Cardiac muscle cell (in vitro differentiated cells and primary cell): ENCODE measurements at regions not wholly inside any gene's neighbourhood (a gene's known extent, or its start where the extent isn't known, plus 50 kb on each side); places are given as distances from the start of the nearest gene placed in this dataset.

Experiments
- DNase-seq, 2 donors: peaks; one replicate each; pipeline versions ENCODE4 v3.0.0 to v3.0.0-alpha.2; 2010 to 2017; ENCODE audit warnings: low read depth in 1 of 2, low spot score in 1 of 2
- H3K27ac ChIP-seq: fragments of 200-600 bp; sonication (generic); 2 replicates; pipeline ENCODE4 v1.5.1; 2016
- H3K27me3 ChIP-seq: fragments of 200-600 bp; sonication (generic); 2 replicates; pipeline ENCODE4 v1.6.0; 2016; ENCODE audit warnings: control low read depth
- H3K36me3 ChIP-seq: fragments of 200-600 bp; sonication (generic); 2 replicates; pipeline ENCODE4 v1.5.1; 2016; ENCODE audit warnings: control low read depth
- H3K4me1 ChIP-seq: fragments of 200-600 bp; sonication (generic); 2 replicates; pipeline ENCODE4 v1.8.1; 2017; ENCODE audit warnings: low read depth, mild to moderate bottlenecking, mixed run types
- H3K4me3 ChIP-seq: fragments of 200-600 bp; sonication (generic); 2 replicates; pipeline ENCODE4 v1.5.1; 2016; ENCODE audit warnings: mild to moderate bottlenecking
- H3K9me3 ChIP-seq: fragments of 200-600 bp; sonication (generic); 2 replicates; pipeline ENCODE4 v1.5.1; 2017; ENCODE audit warnings: low read depth, mild to moderate bottlenecking, control low read depth
- TF ChIP-seq, protein P1 (sequence below): IDR thresholded peaks from 2 replicates; pipeline ENCODE4 v1.5.1; 2012; ENCODE audit warnings: low read depth, mild to moderate bottlenecking, low read length

DNA sequence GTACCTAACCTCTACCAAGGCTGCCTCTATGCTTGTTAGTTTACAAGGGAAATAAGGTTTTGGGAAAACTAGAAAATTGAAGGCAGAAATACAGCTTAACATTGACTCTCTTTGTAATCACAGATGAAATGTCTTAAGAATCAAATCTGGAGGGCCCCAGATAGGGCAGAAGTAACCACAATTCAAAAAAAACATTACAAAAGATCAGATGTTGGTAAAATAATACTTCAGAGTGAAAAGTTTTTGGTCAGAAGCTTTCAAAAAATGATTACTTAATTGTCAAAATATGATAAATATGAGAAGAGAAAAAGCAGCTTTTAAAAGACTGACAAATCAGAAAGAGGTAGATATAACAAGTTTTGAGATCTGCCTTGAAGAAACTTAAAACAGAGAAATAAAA, 425.1 kb upstream of the NECTIN3 start:
- TF ChIP-seq, protein P1, sequence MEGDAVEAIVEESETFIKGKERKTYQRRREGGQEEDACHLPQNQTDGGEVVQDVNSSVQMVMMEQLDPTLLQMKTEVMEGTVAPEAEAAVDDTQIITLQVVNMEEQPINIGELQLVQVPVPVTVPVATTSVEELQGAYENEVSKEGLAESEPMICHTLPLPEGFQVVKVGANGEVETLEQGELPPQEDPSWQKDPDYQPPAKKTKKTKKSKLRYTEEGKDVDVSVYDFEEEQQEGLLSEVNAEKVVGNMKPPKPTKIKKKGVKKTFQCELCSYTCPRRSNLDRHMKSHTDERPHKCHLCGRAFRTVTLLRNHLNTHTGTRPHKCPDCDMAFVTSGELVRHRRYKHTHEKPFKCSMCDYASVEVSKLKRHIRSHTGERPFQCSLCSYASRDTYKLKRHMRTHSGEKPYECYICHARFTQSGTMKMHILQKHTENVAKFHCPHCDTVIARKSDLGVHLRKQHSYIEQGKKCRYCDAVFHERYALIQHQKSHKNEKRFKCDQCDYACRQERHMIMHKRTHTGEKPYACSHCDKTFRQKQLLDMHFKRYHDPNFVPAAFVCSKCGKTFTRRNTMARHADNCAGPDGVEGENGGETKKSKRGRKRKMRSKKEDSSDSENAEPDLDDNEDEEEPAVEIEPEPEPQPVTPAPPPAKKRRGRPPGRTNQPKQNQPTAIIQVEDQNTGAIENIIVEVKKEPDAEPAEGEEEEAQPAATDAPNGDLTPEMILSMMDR, result no peak
- Histone ChIP-seq H3K36me3 (no peaks in the 10 kb centered on the region), H3K27me3 (no peaks in the 10 kb centered on the region), H3K4me1 (peaks cover 9% of the 10 kb centered on the region), H3K4me3 (no peak overlapping the region), H3K27ac (no peak overlapping the region), H3K9me3 (no peaks in the 10 kb centered on the region)
- no peak for DNase-seq

GRCh38 chr3:110647586-110647985, 424.0 kb upstream of the NECTIN3 start:
- peaks cover 4% of the 10 kb centered on the region for H3K4me1 ChIP-seq

DNA sequence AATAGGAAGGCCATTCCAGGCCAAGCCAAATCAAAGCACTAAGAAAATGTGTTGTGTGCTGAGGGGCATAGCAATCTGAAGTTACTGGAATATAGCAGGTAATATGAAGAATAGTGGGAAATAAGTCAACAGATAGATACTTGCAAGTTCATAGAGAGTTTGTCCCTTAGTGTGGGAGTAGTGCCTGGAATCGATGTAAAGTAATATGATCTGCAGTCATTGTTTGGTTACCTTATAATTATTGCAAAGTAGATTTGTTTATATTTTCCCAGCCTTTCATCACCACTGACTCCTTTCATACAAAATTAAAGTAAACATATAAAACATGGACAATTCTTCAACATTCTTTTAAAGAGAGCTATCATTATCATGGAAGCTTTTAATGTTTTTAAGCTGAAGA, 420.9 kb upstream of the NECTIN3 start:
- no peak overlapping the region for H3K4me3 ChIP-seq
- H3K27ac ChIP-seq, result no peak overlapping the region
- no peak for DNase-seq
- H3K4me1 ChIP-seq, result peaks cover 8% of the 10 kb centered on the region
- TF ChIP-seq, protein P1, result no peak
- no peaks in the 10 kb centered on the region for H3K9me3 ChIP-seq
- H3K36me3 ChIP-seq, result no peaks in the 10 kb centered on the region
- no peaks in the 10 kb centered on the region for H3K27me3 ChIP-seq

More at GRCh38 chr3:110647586-110647985, 424.0 kb upstream of the NECTIN3 start:
- Histone ChIP-seq H3K27ac (no peak overlapping the region), H3K27me3 (no peaks in the 10 kb centered on the region), H3K36me3 (no peaks in the 10 kb centered on the region), H3K4me3 (no peak overlapping the region), H3K9me3 (no peaks in the 10 kb centered on the region)
- DNase-seq, result no peak
- TF ChIP-seq, protein P1, result no peak

DNA sequence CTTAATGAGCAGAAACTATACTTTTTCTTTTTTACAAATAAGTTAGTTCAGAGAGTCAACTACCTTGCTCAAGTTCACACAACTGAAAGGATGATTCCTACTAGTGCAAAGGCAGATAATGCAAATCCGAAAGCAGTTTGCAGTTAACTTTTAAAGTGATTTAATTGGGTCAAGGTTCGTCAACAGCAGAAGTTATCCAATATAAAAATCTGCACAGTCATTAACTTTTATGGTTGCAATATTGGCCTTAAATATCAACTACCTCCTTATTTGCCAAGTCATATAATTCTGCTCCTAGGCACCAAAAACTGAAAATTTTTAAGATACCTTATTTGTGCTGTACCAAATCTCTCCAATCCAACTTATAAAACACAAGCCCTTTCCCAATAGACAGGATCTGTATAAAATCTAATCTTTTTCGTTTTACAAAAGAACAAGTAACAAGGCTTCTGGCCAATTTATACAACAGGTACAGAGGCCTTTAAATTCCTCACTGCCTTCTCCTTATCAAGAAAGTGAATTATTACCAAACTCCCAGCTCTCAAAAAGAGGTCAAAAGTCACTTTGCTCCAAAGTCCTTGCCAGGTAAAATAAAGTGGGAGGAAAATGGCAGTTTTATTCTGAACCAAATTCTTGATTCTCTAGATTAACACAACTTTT, 416.6 kb upstream of the NECTIN3 start:
- no peaks in the 10 kb centered on the region for H3K27me3 ChIP-seq
- no peak overlapping the region for H3K27ac ChIP-seq
- no peak for DNase-seq
- TF ChIP-seq, protein P1, result no peak
- H3K4me3 ChIP-seq, result no peak overlapping the region
- no peaks in the 10 kb centered on the region for H3K36me3 ChIP-seq
- H3K9me3 ChIP-seq, result no peaks in the 10 kb centered on the region
- H3K4me1 ChIP-seq, result peaks cover 8% of the 10 kb centered on the region

GRCh38 chr3:110656394-110657025, 415.1 kb upstream of the NECTIN3 start:
- Histone ChIP-seq H3K4me1 (peaks cover 3% of the 10 kb centered on the region), H3K36me3 (no peaks in the 10 kb centered on the region), H3K9me3 (no peaks in the 10 kb centered on the region), H3K27me3 (no peaks in the 10 kb centered on the region), H3K4me3 (no peak overlapping the region), H3K27ac (no peak overlapping the region)
- DNase-seq, result peak in 1 of 2 donors; percentile 32
- TF ChIP-seq, protein P1, result no peak
